ENCODE measurements at regions not wholly inside any gene's neighbourhood (a gene's known extent, or its start where the extent isn't known, plus 50 kb on each side); places are given as distances from the start of the nearest gene placed in this dataset.
"Not testable (repeated sequence)": the region's sequence is repeated elsewhere in the genome, so short reads cannot be mapped to it uniquely, and the experiment has no call there.

DNA sequence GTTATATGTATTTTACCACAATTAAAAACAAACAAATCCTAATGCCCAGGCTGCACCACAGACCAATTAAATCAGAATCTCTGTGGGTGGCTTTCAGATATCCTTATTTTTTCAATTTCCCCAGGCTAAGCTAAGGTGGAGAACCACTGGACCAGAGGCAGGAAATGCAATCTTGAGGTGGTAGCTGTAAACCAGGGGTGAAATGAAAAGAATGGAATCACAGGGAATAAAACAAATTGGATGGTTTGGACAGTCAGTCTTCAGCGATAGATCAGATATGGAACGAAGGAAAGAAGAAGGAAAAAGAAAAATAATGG is 215.4 kb downstream of the KCNRG start:
- Histone ChIP-seq H3K9me3 (no peaks in the 10 kb centered on the region), H3K4me1 (ENCODE audit: insufficient read depth) (no peaks in the 10 kb centered on the region), H3K27ac (no peak overlapping the region), H3K4me3 (no peak overlapping the region), H3K36me3 (no peaks in the 10 kb centered on the region), H3K27me3 (no peaks in the 10 kb centered on the region)
- 67 to 85% (median 82%) methylated on average over 2 of the region's 2 CpGs for WGBS, 3 donors
- TF ChIP-seq POLR2A (IDR thresholded peaks at IDR 0.05), result no peak
- TF ChIP-seq, protein P1, sequence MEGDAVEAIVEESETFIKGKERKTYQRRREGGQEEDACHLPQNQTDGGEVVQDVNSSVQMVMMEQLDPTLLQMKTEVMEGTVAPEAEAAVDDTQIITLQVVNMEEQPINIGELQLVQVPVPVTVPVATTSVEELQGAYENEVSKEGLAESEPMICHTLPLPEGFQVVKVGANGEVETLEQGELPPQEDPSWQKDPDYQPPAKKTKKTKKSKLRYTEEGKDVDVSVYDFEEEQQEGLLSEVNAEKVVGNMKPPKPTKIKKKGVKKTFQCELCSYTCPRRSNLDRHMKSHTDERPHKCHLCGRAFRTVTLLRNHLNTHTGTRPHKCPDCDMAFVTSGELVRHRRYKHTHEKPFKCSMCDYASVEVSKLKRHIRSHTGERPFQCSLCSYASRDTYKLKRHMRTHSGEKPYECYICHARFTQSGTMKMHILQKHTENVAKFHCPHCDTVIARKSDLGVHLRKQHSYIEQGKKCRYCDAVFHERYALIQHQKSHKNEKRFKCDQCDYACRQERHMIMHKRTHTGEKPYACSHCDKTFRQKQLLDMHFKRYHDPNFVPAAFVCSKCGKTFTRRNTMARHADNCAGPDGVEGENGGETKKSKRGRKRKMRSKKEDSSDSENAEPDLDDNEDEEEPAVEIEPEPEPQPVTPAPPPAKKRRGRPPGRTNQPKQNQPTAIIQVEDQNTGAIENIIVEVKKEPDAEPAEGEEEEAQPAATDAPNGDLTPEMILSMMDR (IDR thresholded peaks at IDR 0.05), result no peak
- no peak for TF ChIP-seq EP300 (IDR thresholded peaks at IDR 0.05)
- intact Hi-C loops (cut with DNase I), result no loop called here
- DNase-seq, result no peak

DNA sequence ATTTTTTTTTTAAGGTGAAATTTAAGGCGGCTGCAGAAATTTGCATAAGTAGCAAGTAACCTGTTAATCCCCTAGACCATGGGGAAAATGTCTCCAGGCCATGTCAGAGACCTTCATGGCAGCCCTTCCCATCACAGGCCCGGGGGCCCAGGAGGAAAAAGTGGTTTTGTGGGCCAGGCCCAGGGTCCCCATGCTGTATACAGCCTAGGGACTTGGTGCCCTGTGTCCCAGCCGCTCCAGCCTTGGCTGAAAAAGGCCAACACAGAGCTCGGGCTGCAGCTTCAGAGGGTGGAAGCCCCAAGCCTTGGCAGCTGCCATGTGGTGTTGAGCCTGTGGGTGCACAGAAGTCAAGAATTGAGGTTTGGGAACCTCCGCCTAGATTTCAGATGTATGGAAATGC is 218.3 kb downstream of the KCNRG start:
- H3K36me3 ChIP-seq; H3K27ac ChIP-seq; intact Hi-C loops (cut with DNase I); H3K9me3 ChIP-seq; H3K27me3 ChIP-seq; H3K4me3 ChIP-seq; H3K4me1 ChIP-seq (ENCODE audit: insufficient read depth); DNase-seq: not testable (repeated sequence)
- whole genome bisulfite sequencing, 3 donors, result 88 to 93% (median 91%) methylated on average over 5 of the region's 5 CpGs

DNA sequence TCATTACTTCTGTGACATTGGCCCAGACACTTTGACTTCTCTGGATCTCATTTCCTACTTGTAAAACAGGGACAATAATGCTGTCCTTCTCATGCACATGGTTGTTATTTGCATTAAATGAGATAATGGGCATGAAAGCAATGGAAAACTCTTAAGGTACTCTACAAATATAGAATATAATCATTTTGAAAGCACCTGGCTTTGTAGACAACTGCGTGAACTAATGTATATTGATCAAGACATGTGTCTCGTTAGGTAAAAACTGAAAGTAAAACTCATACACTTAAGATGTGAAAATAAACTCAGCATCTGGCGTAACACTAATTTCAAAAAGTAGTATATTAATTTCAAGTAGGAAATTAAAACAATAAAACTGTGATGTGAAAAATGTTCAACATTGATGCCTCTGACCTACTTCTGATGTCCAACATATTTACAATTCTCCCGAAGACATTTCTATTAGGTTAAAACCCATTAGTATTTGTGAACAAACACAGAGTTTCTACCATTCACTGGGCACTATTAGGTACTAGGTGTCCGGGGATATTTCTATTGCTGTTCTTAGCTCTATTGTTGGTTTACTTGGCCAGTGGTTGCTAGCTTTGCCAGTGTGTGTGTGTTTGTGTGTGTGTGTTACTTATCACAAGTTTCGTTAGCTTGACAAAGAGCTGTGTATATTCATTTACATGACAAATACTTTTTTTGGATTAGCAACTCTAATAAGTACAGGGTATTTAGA is 220.5 kb downstream of the KCNRG start:
- Histone ChIP-seq H3K27ac (no peak overlapping the region), H3K9me3 (no peaks in the 10 kb centered on the region), H3K4me3 (no peak overlapping the region), H3K4me1 (ENCODE audit: insufficient read depth) (no peaks in the 10 kb centered on the region), H3K27me3 (no peaks in the 10 kb centered on the region), H3K36me3 (no peaks in the 10 kb centered on the region)
- DNase-seq, result no peak
- TF ChIP-seq, protein P1 (IDR thresholded peaks at IDR 0.05), result no peak
- TF ChIP-seq EP300 (IDR thresholded peaks at IDR 0.05), result no peak
- TF ChIP-seq POLR2A (IDR thresholded peaks at IDR 0.05), result no peak
- 79 to 91% (median 86%) methylated on average over 6 of the region's 6 CpGs for WGBS, 3 donors
- intact Hi-C loops (cut with DNase I), result no loop called here

DNA sequence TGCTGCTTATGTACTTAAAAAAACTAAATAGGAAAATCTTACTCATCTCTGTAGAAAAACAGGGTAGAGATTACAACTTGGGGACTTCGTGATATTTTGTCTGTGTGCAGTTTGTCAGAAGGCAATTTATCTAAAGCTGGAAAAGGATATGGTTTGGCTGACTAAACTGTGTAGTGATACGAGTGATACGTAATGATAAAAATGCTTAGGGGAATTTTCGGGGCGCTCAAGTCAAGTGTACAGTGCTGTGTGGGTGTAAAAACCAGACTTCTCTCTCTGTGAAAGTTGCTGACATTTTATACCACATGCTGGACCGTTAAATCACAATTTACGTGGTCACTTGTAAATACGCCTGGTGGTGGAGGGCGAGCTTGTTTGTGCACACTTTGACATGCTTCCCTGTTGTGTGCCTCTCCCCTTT is 221.7 kb downstream of the KCNRG start:
- DNase-seq, result no peak
- H3K27me3 ChIP-seq, result no peaks in the 10 kb centered on the region
- no peaks in the 10 kb centered on the region for H3K4me1 ChIP-seq (ENCODE audit: insufficient read depth)
- H3K4me3 ChIP-seq, result no peak overlapping the region
- intact Hi-C loops (cut with DNase I), result no loop called here
- TF ChIP-seq, protein P1 (IDR thresholded peaks at IDR 0.05), result no peak
- TF ChIP-seq POLR2A (IDR thresholded peaks at IDR 0.05), result no peak
- TF ChIP-seq EP300 (IDR thresholded peaks at IDR 0.05), result no peak
- H3K9me3 ChIP-seq, result no peaks in the 10 kb centered on the region
- H3K36me3 ChIP-seq, result no peaks in the 10 kb centered on the region
- H3K27ac ChIP-seq, result no peak overlapping the region
- WGBS, 3 donors, result 46 to 52% (median 48%) methylated on average over 9 of the region's 9 CpGs

DNA sequence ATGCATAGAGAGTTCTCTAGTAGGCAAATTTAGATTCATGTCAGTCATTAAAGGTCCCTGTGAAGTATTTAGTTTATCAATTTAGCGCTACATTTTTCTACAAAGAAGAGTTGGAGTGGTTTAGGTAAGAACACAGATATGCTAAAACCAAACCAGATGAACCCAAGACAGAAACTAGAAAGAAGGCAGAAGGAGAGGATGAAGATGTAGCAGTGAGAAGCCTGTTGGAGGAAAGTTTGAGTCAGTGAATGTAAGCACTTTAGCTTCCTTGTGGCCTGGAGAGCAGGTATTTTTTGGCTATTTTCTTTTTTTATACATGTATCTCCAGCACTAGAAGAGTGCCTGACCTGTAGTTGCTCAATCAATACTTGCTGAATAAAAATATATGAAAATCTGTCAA is 223.7 kb downstream of the KCNRG start:
- DNase-seq, result no peak
- Histone ChIP-seq H3K4me3 (no peak overlapping the region), H3K36me3 (no peaks in the 10 kb centered on the region), H3K27me3 (no peaks in the 10 kb centered on the region), H3K27ac (no peak overlapping the region), H3K4me1 (ENCODE audit: insufficient read depth) (no peaks in the 10 kb centered on the region), H3K9me3 (no peaks in the 10 kb centered on the region)
- TF ChIP-seq, protein P1 (IDR thresholded peaks at IDR 0.05), result no peak
- TF ChIP-seq EP300 (IDR thresholded peaks at IDR 0.05) (no peak), POLR2A (IDR thresholded peaks at IDR 0.05) (no peak)
- WGBS, 3 donors, result 95 to 96% (median 95%) methylated on average over 1 of the region's 1 CpG
- intact Hi-C loops (cut with DNase I), result no loop called here

All from ovary (tissue), 7 donors.